ENCODE measurements at regions not wholly inside any gene's neighbourhood (a gene's known extent, or its start where the extent isn't known, plus 50 kb on each side); places are given as distances from the start of the nearest gene placed in this dataset.

GRCh38 chr14:76313852-76314251 is 62.1 kb upstream of the ESRRB start:
- no peak for FAIRE-seq
- DNase-seq (ENCODE audit: low read depth), result no peak
- H3K27me3 ChIP-seq (ENCODE audit: control insufficient read depth, insufficient read depth, low read length), result peaks cover 3% of the 10 kb centered on the region
- H3K4me3 ChIP-seq (ENCODE audit: low read depth, low read length), result no peak overlapping the region
- TF ChIP-seq CTCF (IDR thresholded peaks at IDR 0.05; ENCODE audit: insufficient read depth, low read length, severe bottlenecking), result no peak
- H3K36me3 ChIP-seq (ENCODE audit: control insufficient read depth, insufficient read depth, low read length), result no peaks in the 10 kb centered on the region

- no peak for TF ChIP-seq CTCF (IDR thresholded peaks at IDR 0.05; ENCODE audit: insufficient read depth, low read length, severe bottlenecking)
- DNase-seq (ENCODE audit: low read depth), result no peak
- Histone ChIP-seq H3K27me3 (ENCODE audit: control insufficient read depth, insufficient read depth, low read length) (peaks cover 3% of the 10 kb centered on the region), H3K36me3 (ENCODE audit: control insufficient read depth, insufficient read depth, low read length) (no peaks in the 10 kb centered on the region), H3K4me3 (ENCODE audit: low read depth, low read length) (no peak overlapping the region)
- FAIRE-seq, result no peak
Observed at GRCh38 chr14:76314521-76315034, 61.4 kb upstream of the ESRRB start.

DNA sequence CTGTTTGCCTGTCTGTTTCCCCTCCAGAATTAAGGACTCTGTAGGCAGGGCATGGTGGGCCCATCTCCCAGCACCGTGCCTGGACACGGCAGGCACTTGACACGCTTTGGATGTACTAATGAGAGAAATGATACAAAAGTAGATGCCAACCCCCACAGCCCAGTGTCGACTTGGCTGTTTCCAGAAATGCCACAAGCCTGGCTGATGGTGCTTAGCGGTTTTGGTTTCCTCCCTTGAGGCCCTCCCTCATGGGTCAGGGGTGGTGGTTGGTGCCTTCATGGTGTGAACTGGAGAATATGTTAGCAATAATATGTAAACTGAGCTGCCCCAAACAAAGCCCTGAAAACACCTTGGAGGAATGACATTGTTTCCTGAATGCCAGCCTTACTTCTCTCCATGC is 55.5 kb upstream of the ESRRB start:
- Histone ChIP-seq H3K27me3 (ENCODE audit: control insufficient read depth, insufficient read depth, low read length) (no peaks in the 10 kb centered on the region), H3K4me3 (ENCODE audit: low read depth, low read length) (no peak overlapping the region), H3K36me3 (ENCODE audit: control insufficient read depth, insufficient read depth, low read length) (no peaks in the 10 kb centered on the region)
- FAIRE-seq (no peak), DNase-seq (ENCODE audit: low read depth) (no peak)
- no peak for TF ChIP-seq CTCF (IDR thresholded peaks at IDR 0.05; ENCODE audit: insufficient read depth, low read length, severe bottlenecking)

DNA sequence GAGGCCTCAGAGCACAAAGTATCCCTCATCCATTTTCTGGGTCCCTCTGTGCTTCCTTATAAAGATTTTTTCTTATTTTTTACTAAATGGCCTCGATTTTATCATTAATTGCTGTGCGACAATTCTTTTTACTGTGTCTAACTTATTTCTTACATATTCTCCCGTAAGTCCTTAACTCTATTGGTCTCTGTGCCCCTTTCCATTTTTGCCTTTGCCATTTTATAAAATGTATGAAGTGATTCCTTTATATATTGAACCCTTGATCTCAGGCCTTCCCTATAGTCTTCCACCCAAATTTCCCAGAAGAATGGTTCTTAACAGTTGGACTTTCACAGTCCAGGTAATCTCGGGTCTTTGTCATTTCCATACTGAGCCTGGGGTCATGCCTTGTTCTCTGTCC is 55.0 kb upstream of the ESRRB start:
- H3K36me3 ChIP-seq (ENCODE audit: control insufficient read depth, insufficient read depth, low read length), result no peaks in the 10 kb centered on the region
- H3K27me3 ChIP-seq (ENCODE audit: control insufficient read depth, insufficient read depth, low read length), result no peaks in the 10 kb centered on the region
- TF ChIP-seq CTCF (IDR thresholded peaks at IDR 0.05; ENCODE audit: insufficient read depth, low read length, severe bottlenecking), result no peak
- no peak for DNase-seq (ENCODE audit: low read depth)
- no peak overlapping the region for H3K4me3 ChIP-seq (ENCODE audit: low read depth, low read length)
- FAIRE-seq, result no peak

DNA sequence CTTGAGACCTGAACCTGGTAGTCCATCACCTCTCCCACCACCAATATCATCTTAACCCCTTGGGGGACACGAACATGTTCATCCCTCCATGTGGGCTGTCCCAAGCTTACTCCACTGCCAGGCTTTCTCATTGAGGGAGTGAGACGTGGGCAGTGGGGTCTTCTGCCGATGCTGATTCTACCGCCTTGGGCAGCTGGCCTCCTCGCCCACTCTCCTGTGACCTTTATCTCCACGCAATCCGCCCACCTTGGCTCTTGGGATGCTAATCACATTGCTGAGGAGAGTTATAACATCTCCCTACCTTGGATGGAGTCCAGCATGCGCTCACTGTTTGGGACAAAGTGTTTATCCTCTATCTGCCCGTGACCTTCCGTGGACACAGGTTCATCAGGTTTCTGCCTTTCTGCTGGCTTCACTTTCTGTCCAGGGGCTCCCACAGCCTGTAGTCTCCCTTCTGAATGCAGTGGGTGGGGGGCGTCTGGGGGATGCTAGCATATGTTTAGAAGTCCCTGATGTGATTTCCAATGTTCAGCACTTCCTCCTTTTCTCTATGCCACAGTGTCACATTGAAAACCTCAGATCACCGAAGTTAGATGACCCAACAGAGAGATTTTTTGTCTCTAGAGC is 53.2 kb upstream of the ESRRB start:
- no peak overlapping the region for H3K4me3 ChIP-seq (ENCODE audit: low read depth, low read length)
- DNase-seq (ENCODE audit: low read depth), result no peak
- H3K27me3 ChIP-seq (ENCODE audit: control insufficient read depth, insufficient read depth, low read length), result no peaks in the 10 kb centered on the region
- TF ChIP-seq CTCF (IDR thresholded peaks at IDR 0.05; ENCODE audit: insufficient read depth, low read length, severe bottlenecking), result no peak
- no peaks in the 10 kb centered on the region for H3K36me3 ChIP-seq (ENCODE audit: control insufficient read depth, insufficient read depth, low read length)
- no peak for FAIRE-seq
